HPDE6-E6E7 (cell line): ENCODE measurements at regions not wholly inside any gene's neighbourhood (a gene's known extent, or its start where the extent isn't known, plus 50 kb on each side); places are given as distances from the start of the nearest gene placed in this dataset.
"Not testable (repeated sequence)": the region's sequence is repeated elsewhere in the genome, so short reads cannot be mapped to it uniquely, and the experiment has no call there.

ENCODE experiments used
- DNase-seq: peaks from one replicate; pipeline ENCODE4 v3.0.0; 2011; ENCODE audit warnings: missing footprints; ENCODE audit errors: extremely low spot score

DNA sequence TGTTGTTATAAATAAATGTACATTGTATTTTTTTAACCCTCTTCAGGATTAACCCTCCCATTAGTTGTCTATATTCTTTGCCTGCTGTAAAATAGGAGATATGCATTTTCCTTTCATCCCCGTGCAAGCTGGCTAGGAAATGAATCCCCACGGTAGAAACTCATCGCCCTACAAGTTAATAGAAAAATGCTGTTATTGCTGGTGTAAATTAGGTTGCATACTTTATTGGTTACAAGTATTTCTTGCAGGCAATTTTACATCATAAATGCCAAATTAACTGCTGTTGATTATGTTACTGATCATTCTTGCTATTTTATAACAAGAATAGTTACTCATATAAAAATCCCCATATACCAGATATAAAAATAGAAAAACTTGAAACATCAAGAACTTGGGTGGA lies 454.2 kb upstream of the KLF6 start:
- no peak for DNase-seq

DNA sequence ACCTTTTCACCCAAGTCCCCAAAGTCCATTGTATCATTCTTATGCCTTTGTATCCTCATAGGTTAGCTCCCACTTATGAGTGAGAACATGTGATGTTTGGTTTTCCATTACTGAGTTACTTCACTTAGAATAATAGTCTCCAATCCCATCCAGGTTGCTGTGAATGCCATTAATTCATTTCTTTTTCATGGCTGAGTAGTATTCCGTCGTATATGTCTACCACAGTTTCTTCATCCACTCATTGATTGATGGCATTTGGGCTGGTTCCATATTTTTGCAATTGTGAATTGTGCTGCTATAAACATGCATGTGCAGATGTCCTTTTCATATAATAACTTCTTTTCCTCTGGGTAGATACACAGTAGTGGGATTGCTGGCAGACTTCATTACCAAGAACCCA lies 451.9 kb upstream of the KLF6 start:
- not testable (repeated sequence) for DNase-seq

DNA sequence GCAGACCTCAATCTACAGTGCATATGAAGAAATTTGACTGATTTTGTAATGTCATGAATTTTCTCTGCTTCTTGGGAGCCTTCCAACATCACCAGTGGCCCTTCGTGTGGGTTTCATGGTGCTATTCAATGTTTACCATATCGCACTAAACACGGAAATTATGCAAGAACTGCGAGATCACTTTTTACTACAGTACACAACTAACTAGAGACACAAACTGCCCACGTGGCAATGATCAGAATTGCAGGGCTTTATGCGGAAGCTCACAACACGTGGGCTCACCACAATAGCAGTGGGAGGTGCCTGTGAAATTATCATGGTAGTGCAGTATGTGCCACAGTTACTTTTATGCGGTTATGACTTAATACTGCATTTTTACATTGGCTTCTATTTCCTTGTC lies 449.7 kb upstream of the KLF6 start:
- no peak for DNase-seq

DNA sequence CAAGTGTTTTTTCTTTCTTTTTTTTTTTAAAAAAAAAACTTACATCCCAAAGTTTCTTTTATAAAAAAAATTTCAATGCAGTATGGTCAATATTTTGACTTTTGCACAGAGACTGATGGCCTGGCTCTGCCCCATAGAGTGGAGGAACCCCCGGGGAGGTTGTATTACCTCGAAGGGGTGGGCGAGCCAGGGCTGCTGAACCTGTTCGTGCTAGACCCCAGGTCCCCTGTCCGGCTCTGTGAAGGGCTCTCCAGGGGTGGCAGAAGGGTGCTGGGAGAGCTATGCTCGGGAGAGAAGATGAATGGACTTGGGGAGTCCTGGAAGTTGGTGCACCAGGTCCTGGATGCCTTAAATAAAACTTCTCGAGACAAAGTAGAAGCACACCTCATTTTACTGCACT lies 446.4 kb upstream of the KLF6 start:
- DNase-seq = no peak

DNA sequence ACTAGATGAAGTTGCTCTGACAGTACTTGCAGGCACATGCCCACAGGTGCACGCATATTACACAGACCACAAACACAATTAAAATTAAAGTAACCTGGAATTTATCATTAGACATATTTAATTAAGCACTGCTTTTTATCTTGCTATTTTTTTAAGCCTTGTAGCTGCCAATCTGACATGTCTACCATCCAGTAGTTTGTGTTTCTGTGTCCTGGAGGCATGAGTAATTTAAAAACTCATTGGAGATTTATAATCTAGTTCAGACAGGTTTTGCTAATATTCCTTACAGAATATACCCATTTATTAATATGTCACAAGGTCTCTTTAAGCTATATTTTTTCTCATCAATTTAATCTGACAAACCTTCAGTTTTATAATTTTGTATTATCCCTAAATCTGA lies 445.0 kb upstream of the KLF6 start:
- DNase-seq = no peak

DNA sequence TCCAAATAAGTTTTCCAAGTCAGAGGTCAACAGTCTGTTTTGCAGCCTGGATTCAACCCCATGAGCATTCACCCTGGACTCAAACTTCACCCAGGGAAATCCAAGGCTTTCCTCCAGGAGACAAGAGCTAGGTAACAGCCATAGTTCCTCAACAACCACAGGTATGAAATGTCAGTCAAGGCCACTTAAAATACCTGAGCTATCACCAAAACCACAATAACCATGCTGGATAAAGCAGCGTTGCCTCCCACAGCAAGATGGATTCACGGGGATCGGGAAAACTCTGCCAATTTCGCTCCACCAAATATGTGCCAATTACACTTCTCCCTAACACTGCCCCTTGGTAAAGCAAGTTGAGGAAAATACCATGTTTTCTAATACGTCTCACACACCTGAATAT lies 444.1 kb upstream of the KLF6 start:
- DNase-seq = no peak

DNA sequence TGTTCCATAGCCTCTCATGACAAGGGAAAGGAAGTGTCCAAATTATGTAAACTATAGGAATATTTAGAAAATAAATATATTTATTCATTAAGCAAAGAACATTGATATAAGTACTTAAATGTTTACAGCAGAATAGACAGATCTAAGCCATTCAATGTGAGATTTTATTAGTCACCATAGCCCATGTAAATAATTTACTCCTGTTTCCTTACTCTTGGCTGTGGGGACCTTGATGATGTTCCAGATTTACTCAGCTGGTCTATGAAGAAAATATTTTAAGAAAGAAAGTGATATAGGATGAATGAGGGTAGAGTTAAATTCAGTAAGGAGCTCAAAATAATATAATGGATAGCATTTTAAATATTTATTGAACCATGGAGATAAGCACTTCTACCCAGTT lies 442.6 kb upstream of the KLF6 start:
- no peak for DNase-seq

DNA sequence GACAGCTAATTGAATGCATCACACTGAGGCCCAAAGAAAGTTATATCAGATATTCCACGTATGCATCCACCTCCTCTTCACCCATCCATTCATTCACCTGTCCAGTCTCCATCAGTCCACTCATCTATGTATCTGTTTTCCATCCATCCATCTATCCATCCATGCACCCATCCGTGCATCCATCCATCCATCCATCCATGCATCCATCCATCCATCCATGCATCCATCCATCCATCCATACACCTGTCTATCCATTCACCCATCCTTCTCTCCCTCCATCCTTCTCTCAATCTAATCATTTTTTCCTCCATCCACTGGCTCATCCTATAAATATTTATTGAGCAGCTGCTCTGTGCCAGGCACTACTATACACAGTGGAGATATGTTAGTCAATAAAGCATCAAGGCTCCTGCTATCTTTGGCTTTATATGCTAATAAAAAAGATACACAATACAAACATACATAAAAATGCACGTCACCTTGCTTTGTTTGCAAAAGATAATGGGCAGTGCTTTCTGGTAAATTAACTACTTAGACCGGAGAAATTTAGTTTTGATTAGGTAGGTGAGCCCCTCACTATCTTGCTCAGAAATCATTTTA lies 442.0 kb upstream of the KLF6 start:
- DNase-seq = no peak

DNA sequence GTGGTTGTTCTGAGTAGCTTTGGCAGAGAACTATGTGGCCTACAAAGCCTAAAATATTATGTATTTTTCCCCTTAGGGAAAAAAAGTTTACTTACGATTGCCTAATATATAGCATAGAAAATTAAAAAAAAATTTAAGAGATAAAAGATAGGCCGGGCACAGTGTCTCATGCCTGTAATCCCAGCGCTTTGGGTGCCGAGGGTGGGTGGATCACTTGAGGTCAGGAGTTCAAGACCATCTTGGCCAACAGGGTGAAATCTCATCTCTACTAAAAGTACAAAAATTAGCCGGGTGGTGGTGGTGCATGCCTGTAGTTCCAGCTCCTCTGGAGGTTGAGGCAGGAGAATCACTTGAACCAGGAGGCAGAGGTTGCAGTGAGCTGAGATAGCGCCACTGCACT lies 439.2 kb upstream of the KLF6 start:
- DNase-seq = no peak

DNA sequence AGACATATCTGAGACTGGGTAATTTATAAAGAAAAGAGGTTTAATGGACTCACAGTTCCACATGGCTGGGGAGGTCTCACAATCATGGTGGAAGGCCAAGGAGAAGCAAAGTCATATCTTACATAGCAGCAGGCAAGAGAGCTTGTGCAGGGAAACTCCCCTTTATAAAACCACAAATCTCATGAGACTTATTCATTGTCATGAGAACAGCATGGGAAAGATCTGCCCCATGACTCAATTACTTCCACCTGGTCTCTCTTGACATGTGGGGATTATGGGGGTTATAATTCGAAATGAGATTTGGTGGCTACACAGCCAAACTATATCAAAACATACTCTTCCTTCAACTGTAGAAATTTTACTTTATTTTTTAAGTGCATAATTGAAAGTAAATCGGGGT lies 436.3 kb upstream of the KLF6 start:
- not testable (repeated sequence) for DNase-seq

DNA sequence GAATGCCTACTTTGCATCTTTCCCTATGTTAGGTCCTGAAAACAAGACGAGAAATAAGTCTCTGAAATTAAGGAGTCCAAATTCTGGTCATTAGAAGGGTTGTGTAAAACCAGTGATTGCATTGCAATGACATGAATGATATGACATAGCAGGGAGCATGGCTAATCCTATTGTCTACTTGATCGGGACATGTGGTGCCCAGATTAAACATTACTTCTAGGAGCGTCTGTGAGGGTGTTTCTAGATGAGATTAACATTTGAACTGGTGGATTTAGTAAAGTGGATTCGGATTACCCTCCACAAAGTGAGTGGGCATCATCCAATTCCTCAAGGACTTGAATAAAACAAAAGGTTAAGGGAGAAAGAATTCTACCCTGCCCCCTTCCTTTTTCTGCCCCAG lies 434.9 kb upstream of the KLF6 start:
- DNase-seq = no peak

DNA sequence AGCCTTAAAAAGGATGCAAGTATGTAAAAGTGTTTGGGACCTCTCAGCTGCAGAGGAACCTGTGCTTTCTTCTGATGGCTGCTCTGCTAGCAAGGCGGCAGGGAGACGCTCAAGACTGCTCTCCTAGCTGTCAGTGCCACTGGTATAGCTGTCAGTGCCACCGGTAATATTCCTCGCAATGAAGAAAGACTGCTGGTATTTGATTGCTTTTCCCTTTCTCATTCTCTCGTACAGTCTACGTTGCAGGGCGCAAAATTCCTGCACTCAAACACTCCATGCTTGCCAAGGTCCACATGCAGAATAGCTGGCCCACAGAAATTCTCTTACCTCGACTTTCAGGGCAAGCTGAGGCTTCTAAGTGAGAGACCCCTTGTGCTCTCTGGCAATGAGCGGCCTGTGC lies 432.6 kb upstream of the KLF6 start:
- no peak for DNase-seq

DNA sequence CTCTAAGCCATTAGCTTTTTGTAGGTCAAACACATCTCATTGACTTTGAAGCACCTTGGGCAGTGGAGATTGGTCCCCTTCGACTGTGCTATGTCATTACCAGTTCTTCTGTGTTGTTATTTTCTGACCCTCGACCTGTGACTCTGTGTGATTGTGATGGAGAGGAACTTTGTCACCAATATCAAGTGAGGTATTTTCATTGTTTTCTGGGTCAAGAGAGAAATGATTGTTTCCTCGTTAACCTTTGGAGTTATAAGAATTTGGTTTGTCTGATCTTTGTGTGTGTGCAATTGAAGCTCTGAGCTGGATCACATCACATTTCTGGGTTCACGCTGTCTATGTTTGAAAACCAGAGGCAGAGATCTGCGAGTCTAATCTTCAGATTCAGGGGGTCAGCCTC lies 432.2 kb upstream of the KLF6 start:
- DNase-seq = no peak

DNA sequence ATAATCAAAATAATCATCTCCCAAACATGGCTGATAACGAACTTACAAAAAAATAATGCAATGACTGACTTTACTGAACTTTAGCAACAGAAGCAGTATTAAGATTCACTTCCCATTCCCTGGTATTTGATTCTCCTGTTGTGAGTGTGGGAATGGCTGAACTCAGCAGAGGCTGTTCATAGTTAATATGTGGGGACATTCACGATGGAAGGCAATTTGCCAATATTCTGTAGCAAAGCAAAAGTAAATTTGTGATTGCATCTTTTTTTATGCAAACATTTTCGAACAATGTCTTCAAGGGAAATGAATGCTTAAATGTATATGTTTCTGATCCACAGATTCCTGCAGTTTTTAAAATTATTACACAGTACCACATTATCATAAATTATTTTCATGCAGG lies 431.7 kb upstream of the KLF6 start:
- DNase-seq = no peak

DNA sequence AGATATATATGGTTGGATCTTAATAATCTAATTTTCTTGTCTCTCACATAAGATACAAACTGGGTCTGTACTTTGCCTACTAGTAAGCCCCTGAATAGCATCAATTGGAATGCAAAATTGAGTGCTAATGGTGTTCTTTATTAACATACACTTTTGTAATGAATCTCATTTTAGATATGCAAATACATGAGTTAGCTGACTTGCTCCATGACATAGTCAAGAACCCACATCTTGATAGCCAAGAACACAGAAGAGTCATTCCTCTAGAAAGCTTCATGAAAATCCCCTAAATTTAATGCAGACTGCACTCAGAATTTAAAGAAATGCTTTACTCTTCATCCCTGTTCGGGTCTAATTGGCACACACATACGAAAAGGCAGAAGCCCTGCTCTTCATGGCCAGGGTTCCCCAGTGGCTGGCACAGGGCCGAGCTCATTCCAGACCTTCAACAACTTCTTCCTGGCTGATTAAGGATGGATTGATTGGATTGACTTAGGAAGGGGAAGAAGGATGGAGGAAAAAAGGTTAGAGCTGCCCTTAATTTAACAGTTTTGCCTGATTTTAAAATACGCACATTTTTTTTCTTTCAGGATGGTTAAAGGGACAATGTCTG lies 431.1 kb upstream of the KLF6 start:
- no peak for DNase-seq

DNA sequence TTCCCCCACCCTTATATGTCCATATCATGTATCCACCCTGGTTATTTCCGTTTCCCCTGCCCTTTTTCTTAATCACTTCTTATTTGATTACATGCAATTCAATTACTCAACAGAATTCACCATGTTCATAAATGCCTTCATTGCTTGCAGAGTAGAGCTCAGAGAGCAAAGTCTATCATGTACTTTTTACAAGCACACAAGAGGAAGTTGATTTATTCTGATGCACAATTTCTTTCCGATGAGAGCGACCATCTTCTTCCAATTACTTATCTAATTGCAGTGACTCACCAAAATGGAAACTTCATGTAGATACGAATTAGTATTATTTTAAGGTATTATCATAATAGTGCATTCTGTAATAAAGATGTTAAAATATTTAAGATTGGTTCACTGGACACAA lies 430.5 kb upstream of the KLF6 start:
- DNase-seq = no peak

DNA sequence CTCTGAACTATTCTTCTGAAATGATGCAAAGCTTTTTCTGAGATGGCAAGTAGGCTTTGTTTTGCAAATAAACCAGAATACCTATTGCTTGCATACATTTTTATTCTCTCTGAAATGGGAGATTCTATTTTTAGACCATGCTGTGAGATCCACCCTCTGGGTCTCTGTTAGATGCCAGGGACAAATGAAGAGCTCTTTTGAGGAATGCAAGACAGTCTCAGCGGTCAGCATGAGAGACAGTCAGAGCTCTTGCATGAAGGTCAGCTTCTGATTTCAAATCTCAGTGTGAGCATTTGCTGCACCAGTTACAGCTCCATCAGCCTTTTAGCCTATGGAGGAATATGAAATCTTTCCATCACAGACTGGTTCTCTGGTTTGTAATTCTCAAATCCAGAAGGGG lies 429.9 kb upstream of the KLF6 start:
- DNase-seq = no peak

DNA sequence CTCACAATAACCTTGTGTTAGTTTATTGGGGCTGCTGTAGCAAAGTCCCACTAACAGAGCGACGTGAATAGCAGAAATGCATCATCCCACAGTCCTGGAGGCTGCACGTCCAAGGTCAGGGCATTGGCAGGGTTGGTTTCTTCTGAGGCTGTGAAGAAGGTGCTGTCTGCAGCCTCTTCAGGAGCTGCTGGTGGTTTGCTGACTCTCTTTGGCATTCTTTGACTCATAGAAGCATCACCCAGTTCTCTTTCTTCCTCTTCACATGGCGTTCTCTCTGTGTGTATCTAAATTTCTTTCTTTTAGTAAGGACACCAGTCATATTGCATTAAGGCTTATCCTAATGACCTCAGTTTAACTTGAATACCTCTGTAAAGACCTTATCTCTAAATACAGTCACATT lies 428.4 kb upstream of the KLF6 start:
- DNase-seq = no peak

DNA sequence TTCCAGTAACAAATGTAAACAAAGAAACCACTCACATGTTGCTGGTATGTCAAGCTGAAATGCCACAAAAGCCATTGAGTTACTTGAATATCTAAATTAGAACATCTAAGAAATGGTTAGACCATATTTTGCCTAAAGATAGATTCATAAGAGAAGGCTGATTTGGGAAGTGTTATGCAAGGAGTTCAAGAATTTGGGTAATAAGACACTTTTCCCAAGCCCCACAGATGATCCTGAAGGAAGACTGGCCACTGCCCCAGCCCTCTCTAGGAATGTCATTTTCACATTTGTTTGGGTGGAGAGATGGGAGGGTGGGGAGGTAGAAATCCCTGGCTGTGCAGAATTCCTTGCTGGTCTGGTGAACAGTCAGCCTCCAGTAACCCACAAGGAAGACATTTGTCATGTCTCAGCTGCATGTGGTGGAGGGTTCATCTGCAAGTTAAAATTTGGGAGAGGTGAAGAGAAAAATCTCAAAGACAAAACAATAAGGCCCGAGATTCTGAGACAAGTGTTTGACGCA lies 427.2 kb upstream of the KLF6 start:
- DNase-seq = no peak

DNA sequence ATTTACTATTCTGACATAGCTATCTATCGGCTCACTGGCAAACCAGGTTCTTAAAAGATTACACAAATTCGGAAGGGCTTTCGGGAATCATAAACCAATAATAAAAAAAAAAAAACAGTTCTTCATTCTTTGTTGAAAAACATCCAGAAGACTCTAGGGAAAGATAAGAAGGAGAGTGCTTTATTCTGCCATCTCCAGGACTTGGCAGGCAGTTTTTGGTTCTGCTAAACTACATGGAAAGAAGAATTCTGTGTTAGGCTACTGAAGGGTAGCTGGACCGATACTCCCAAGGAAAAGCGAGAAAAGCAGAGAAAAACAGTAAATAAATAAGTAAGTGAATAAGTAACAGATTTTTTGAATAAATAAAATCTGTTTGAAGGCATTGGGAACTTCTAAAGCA lies 423.5 kb upstream of the KLF6 start:
- no peak for DNase-seq

DNA sequence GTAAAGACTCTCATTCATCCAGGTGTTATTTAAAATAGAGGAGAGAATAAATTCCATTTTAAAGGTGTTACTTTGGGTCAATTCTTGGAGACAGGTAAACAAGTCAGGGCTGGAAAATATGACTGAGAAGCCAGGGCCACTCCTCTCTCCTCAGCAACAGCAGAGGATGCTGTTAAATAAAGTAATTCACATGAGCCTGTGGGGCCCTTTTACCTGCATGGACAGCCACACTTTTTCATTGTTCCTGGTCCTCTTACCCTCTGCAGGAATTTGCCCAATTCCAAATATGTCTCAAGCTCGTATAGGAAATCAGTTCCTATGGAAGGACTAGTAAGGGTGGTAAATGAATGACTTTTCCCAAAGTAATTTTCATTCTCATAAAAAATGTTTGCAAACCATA lies 420.1 kb upstream of the KLF6 start:
- DNase-seq = no peak

DNA sequence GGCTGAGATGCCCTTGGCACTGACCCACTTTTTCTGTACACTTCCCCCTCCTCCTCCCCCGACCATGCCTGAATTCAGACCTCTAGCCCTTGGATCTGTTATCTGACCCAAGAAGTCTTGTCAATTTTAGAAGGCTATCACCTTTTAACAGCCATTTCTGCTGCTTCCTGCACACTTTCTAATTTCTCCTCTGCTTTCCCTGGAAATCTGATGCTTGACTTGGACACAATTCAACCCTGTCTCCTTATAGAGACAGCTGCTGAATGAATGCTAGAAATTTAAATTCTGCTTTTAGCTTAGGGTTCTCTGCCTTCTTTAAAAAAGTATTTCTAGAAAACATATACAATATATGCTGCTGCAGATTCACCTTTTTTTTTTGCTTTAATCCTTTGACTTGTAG lies 417.9 kb upstream of the KLF6 start:
- DNase-seq = no peak

DNA sequence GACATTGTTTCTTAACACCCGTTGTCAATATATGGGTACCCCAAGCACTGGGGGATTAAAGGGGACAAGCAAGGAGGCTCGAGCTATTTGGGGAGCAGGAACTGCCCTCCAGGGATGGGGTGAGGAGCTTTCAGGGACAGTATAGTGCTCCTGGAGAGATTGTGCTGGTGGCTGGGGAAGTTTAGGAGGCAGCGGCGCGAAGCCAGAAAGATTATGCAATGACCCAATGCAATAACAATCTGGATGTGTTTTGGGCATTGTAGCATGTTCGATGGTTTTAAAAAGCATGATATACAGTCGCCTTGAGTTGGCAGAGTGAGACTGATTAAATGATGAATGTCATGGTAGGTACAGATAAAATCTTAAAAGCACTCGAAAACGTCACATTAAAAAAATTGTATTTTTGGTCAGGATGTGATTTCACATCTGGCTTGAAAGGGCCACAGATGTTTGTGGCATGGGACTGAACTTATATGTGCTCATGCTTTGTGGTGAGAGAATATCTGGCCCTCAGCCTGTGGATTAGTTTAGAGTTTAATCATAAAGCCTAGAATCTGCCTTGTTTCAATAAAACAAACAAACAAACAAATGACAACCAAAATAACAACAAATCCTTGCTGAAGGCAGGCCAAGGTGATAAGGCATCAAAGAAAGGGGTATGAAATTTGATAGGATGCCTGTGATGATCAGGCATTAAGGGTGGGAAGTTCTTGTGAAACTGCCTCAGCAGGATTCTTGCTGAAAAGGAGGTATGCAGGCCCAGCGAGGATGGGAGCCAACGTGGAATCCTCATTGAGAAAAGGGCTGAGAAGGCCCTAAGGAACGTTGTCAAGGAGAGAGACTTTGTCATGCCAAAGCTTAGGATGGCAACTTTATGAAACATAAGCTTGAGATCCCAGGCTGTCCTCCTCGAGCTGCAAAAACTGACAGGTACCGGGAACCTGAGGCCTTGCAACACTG lies 417.1 kb upstream of the KLF6 start:
- no peak for DNase-seq
